Panc1 (cell line): ENCODE measurements at regions not wholly inside any gene's neighbourhood (a gene's known extent, or its start where the extent isn't known, plus 50 kb on each side); places are given as distances from the start of the nearest gene placed in this dataset.

Source experiments
- ATAC-seq: fragments of 200-7000 bp; cut with Tn5 transposase; 2 replicates; pipeline ENCODE4 v1.9.1; 2020; ENCODE audit warnings: mild to moderate bottlenecking, moderate library complexity
- BruUV-seq: library from RNA; stranded (reverse); fragments of 400-500 nt; replicated peaks from 2 replicates; lab custom pipeline; 2021; lab: Mats Ljungman, UMichigan
- CTCF ChIA-PET: fragments of 300-600 bp; sonication (Branson Sonifier 250); formaldehyde crosslinking; loops from one replicate; lab custom pipeline; 2022; ENCODE audit warnings: antibody characterized with exemption; lab: Charles Lee
- POLR2A ChIA-PET: fragments of 300-600 bp; sonication (Branson Sonifier 250); formaldehyde crosslinking; loops from one replicate; lab custom pipeline; 2022; ENCODE audit warnings: antibody characterized with exemption; lab: Charles Lee
- DNase-seq: peaks from one replicate; pipeline ENCODE4 v3.0.0-alpha.2; 2010; ENCODE audit warnings: low read depth, low spot score
- H3K27ac ChIP-seq: 2 replicates; pipeline ENCODE4 v1.5.1; 2011; ENCODE audit warnings: mild to moderate bottlenecking, low read length, inconsistent platforms
- H3K27me3 ChIP-seq: fragments of 200-500 bp; sonication (Bioruptor generic); 2 replicates; pipeline ENCODE4 v1.6.0; 2014; ENCODE audit warnings: low read length, inconsistent platforms; ENCODE audit not compliant: control insufficient read depth, insufficient read depth
- H3K36me3 ChIP-seq: fragments of 200-500 bp; sonication (Bioruptor generic); 2 replicates; pipeline ENCODE4 v1.5.1; 2014; ENCODE audit warnings: inconsistent platforms, mild to moderate bottlenecking, low read length, moderate library complexity; ENCODE audit not compliant: control insufficient read depth, insufficient read depth
- H3K4me1 ChIP-seq: 2 replicates; pipeline ENCODE4 v1.5.1; 2011; ENCODE audit warnings: inconsistent platforms, mild to moderate bottlenecking, low read length, moderate library complexity; ENCODE audit not compliant: control insufficient read depth, insufficient read depth
- H3K4me3 ChIP-seq, 2 experiments: 2 replicates each; pipeline ENCODE4 v1.5.1; 2011 to 2012; ENCODE audit warnings: low read depth in 2 of 2, low read length in 2 of 2, mild to moderate bottlenecking in 2 of 2, inconsistent platforms in 1 of 2, moderate library complexity in 1 of 2
- H3K9me3 ChIP-seq: fragments of 200-500 bp; sonication (Bioruptor generic); 2 replicates; pipeline ENCODE4 v1.5.1; 2014; ENCODE audit warnings: low read depth, mild to moderate bottlenecking, inconsistent platforms, low read length, moderate library complexity; ENCODE audit not compliant: control insufficient read depth, insufficient read depth
- POLR2AphosphoS5 ChIP-seq: IDR thresholded peaks from 2 replicates; pipeline ENCODE4 v1.6.1; 2012; ENCODE audit warnings: mild to moderate bottlenecking, low read depth, low read length, moderate library complexity
- REST ChIP-seq, 2 experiments: IDR thresholded peaks; 2 replicates each; pipeline ENCODE4 v1.6.1; 2011 to 2012; ENCODE audit warnings: low read depth in 2 of 2, control low read depth in 1 of 2, low read length in 1 of 2, mild to moderate bottlenecking in 1 of 2, moderate library complexity in 1 of 2; ENCODE audit not compliant: insufficient read depth in 1 of 2
- SIN3A ChIP-seq: IDR thresholded peaks from 2 replicates; pipeline ENCODE4 v1.6.1; 2012; ENCODE audit warnings: low read depth, mild to moderate bottlenecking, low read length, moderate library complexity, borderline replicate concordance; ENCODE audit not compliant: insufficient read depth
- TCF7L2 ChIP-seq: IDR thresholded peaks from 2 replicates; pipeline ENCODE4 v1.6.1; 2011; ENCODE audit warnings: mild to moderate bottlenecking, low read depth, low read length, inconsistent platforms
- in situ Hi-C: cut with HindIII; loops from 2 replicates; pipeline ENCODE4 v1.10.0; 2016; ENCODE audit warnings: low sequenced_read_pairs, low pct_unique_long_range_greater_than_20kb
- intact Hi-C: fragments of 100-400 bp; cut with micrococcal nuclease; formaldehyde crosslinking; loops from one replicate; pipeline ENCODE4 v1.10.0; 2022; ENCODE audit not compliant: unreplicated experiment
- TF ChIP-seq, protein P1 (sequence below): fragments of 450-650 bp; IDR thresholded peaks from 2 replicates; pipeline ENCODE4 v1.5.1; 2017; ENCODE audit warnings: mild to moderate bottlenecking

- POLR2A ChIA-PET, result no interaction called here
- Histone ChIP-seq H3K36me3 (no peaks in the 10 kb centered on the region), H3K4me3 (no peak overlapping the region), H3K27me3 (peaks cover 17% of the 10 kb centered on the region), H3K9me3 (no peaks in the 10 kb centered on the region), H3K4me1 (peaks cover 2% of the 10 kb centered on the region; the same call in 1 of the 2 replicates), H3K27ac (no peak overlapping the region)
- CTCF ChIA-PET, result no interaction called here
- TF ChIP-seq, protein P1, sequence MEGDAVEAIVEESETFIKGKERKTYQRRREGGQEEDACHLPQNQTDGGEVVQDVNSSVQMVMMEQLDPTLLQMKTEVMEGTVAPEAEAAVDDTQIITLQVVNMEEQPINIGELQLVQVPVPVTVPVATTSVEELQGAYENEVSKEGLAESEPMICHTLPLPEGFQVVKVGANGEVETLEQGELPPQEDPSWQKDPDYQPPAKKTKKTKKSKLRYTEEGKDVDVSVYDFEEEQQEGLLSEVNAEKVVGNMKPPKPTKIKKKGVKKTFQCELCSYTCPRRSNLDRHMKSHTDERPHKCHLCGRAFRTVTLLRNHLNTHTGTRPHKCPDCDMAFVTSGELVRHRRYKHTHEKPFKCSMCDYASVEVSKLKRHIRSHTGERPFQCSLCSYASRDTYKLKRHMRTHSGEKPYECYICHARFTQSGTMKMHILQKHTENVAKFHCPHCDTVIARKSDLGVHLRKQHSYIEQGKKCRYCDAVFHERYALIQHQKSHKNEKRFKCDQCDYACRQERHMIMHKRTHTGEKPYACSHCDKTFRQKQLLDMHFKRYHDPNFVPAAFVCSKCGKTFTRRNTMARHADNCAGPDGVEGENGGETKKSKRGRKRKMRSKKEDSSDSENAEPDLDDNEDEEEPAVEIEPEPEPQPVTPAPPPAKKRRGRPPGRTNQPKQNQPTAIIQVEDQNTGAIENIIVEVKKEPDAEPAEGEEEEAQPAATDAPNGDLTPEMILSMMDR, result no peak
- TF ChIP-seq POLR2AphosphoS5 (no peak), REST (IDR thresholded peaks at IDR 0.05; ENCODE audit: insufficient read depth in 1 of 2, low read depth in 2 of 2, low read length in 1 of 2) (no peak), SIN3A (no peak), TCF7L2 (no peak)
- DNase-seq, result no peak
- intact Hi-C loops (no loop called here), in situ Hi-C loops (no loop called here)
- no TSS peak for BruUV-seq
- no peak for ATAC-seq
These were observed 69.4 kb upstream of the KCNG1 start for GRCh38 chr20:51092338-51092737.

- CTCF ChIA-PET, result interaction anchor here (0.7 kb wide), 1 partner anchor 82 kb away, joined by 4 read pairs; no protein-coding TSS in a partner anchor
These were observed 68.7 kb upstream of the KCNG1 start for GRCh38 chr20:51091406-51092195.

More at GRCh38 chr20:51091406-51092195, 68.7 kb upstream of the KCNG1 start:
- TF ChIP-seq SIN3A, result no peak
- TF ChIP-seq POLR2AphosphoS5, result no peak
- TF ChIP-seq, protein P1, result no peak
- TF ChIP-seq TCF7L2, result no peak
- H3K27ac ChIP-seq, result no peak overlapping the region
- H3K27me3 ChIP-seq, result peaks cover 17% of the 10 kb centered on the region
- intact Hi-C loops (no loop called here), in situ Hi-C loops (no loop called here)
- H3K4me1 ChIP-seq, result peaks cover 2% of the 10 kb centered on the region; the same call in 1 of the 2 replicates
- no TSS peak for BruUV-seq
- DNase-seq (no peak), ATAC-seq (no peak)
- no peaks in the 10 kb centered on the region for H3K9me3 ChIP-seq
- no peaks in the 10 kb centered on the region for H3K36me3 ChIP-seq
- POLR2A ChIA-PET, result no interaction called here
- no peak overlapping the region for H3K4me3 ChIP-seq
